HCT116 (cell line): ENCODE measurements at regions not wholly inside any gene's neighbourhood (a gene's known extent, or its start where the extent isn't known, plus 50 kb on each side); places are given as distances from the start of the nearest gene placed in this dataset.
"Not testable (repeated sequence)": the region's sequence is repeated elsewhere in the genome, so short reads cannot be mapped to it uniquely, and the experiment has no call there.

Source experiments
- CTCF ChIP-seq, 3 experiments: fragments of 200-600 bp in 1 of 3; sonication (generic) in 1 of 3; IDR thresholded peaks in 2 of 3; conservative IDR thresholded peaks in 1 of 3; 2 replicates each; pipeline ENCODE4 v1.5.1; 2012 to 2017; ENCODE audit warnings: low read depth in 2 of 3, low read length in 2 of 3, antibody characterized with exemption in 1 of 3, borderline replicate concordance in 1 of 3, control low read depth in 1 of 3, mild to moderate bottlenecking in 1 of 3, mixed read lengths in 1 of 3, mixed run types in 1 of 3, moderate library complexity in 1 of 3; ENCODE audit not compliant: insufficient read depth in 1 of 3
- EZH2 ChIP-seq: fragments of 200-600 bp; sonication (generic); IDR thresholded peaks from 2 replicates; pipeline ENCODE4 v1.6.1; 2017; ENCODE audit warnings: antibody characterized with exemption, mixed run types
- POLR2A ChIP-seq: IDR thresholded peaks from 2 replicates; pipeline ENCODE4 v1.7.0; 2011; ENCODE audit warnings: borderline replicate concordance; ENCODE audit not compliant: insufficient read depth, insufficient read length; ENCODE audit errors: extremely low read depth
- YY1 ChIP-seq: IDR thresholded peaks from 2 replicates; pipeline ENCODE4 v1.6.1; 2011; ENCODE audit warnings: low read length, low read depth, moderate library complexity, mild to moderate bottlenecking; ENCODE audit not compliant: insufficient replicate concordance; ENCODE audit errors: extremely low read depth
- ZFX ChIP-seq: fragments of 450-650 bp; IDR thresholded peaks from 2 replicates; pipeline ENCODE4 v1.6.1; 2017

- not testable (repeated sequence) for TF ChIP-seq CTCF (IDR thresholded peaks at IDR 0.05 in 2 of 3, conservative IDR thresholded peaks at IDR 0.05 in 1 of 3; ENCODE audit: borderline replicate concordance in 1 of 3, insufficient read depth in 1 of 3, low read depth in 2 of 3, low read length in 2 of 3); ZFX; EZH2; POLR2A; YY1
These were observed 215.0 kb downstream of the DLEU7 start for GRCh38 chr13:50628512-50628911.
